Thyroid gland (tissue), 4 donors: ENCODE measurements at regions not wholly inside any gene's neighbourhood (a gene's known extent, or its start where the extent isn't known, plus 50 kb on each side); places are given as distances from the start of the nearest gene placed in this dataset.

ENCODE experiments used
- POLR2A ChIP-seq, 2 donors: fragments of 450-650 bp; IDR thresholded peaks; one replicate each; pipeline ENCODE4 v1.6.1; 2017; ENCODE audit warnings: antibody characterized with exemption in 2 of 2, mild to moderate bottlenecking in 2 of 2, moderate library complexity in 1 of 2
- TF ChIP-seq, protein P1 (sequence below), 6 experiments: fragments of 200-600 bp in 3 of 6; fragments of 450-650 bp in 3 of 6; sonication (generic) in 3 of 6; IDR thresholded peaks; one replicate each; pipeline ENCODE4 v1.5.1; 2016 to 2019; ENCODE audit warnings: antibody characterized with exemption in 6 of 6, mild to moderate bottlenecking in 2 of 6, inconsistent platforms in 1 of 6, moderate library complexity in 1 of 6

DNA sequence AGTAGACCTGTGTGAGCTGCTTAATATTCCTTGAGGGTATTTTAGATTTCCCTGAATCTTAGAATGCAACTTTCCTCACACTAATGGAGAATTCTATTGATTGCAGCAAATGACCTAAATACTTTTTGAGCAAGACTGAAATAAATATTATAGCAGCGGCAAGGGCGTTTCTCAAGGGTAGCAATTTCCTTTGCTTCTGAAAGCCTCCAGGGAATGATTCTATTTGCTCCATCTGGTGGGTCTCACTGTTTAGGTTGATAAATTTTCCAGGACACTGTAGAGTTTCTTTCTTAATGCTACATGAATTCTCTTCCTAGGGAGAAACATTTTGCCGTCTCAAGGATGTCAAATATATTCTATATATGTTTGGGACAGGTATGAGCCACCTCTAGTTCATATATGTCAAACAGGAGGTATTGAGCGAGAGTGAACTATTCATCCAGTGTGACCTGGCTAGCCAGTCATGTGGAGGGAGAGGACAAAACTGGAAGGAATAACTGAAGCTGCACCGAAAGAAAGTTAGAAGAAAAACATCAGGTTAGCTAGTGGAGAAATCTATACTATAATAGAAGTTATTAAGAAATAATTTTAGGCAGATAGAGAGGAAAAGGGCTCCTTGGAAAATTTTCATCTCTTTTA lies 57.9 kb upstream of the FZD8 start:
- TF ChIP-seq, protein P1, sequence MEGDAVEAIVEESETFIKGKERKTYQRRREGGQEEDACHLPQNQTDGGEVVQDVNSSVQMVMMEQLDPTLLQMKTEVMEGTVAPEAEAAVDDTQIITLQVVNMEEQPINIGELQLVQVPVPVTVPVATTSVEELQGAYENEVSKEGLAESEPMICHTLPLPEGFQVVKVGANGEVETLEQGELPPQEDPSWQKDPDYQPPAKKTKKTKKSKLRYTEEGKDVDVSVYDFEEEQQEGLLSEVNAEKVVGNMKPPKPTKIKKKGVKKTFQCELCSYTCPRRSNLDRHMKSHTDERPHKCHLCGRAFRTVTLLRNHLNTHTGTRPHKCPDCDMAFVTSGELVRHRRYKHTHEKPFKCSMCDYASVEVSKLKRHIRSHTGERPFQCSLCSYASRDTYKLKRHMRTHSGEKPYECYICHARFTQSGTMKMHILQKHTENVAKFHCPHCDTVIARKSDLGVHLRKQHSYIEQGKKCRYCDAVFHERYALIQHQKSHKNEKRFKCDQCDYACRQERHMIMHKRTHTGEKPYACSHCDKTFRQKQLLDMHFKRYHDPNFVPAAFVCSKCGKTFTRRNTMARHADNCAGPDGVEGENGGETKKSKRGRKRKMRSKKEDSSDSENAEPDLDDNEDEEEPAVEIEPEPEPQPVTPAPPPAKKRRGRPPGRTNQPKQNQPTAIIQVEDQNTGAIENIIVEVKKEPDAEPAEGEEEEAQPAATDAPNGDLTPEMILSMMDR (IDR thresholded peaks at IDR 0.05), result no peak
- TF ChIP-seq POLR2A (IDR thresholded peaks at IDR 0.05), result no peak
